CD4-positive, alpha-beta T cell (primary cell): ENCODE measurements at regions not wholly inside any gene's neighbourhood (a gene's known extent, or its start where the extent isn't known, plus 50 kb on each side); places are given as distances from the start of the nearest gene placed in this dataset.

Experiments used
- ATAC-seq: fragments of 200-7000 bp; cut with Tn5 transposase; one replicate; pipeline ENCODE4 v1.10.0; 2022; ENCODE audit warnings: mild to moderate bottlenecking; ENCODE audit not compliant: poor library complexity
- CTCF ChIA-PET: fragments of 350-600 bp; sonication (Branson Sonifier 250); formaldehyde crosslinking; loops from one replicate; lab custom pipeline; 2021; ENCODE audit warnings: antibody characterized with exemption, inconsistent platforms; lab: Charles Lee
- POLR2A ChIA-PET: fragments of 350-600 bp; sonication (Branson Sonifier 250); formaldehyde crosslinking; loops from one replicate; lab custom pipeline; 2021; ENCODE audit warnings: antibody characterized with exemption, inconsistent platforms; lab: Charles Lee
- DNase-seq, 14 experiments: peaks; one replicate each; pipeline ENCODE4 v3.0.0-alpha.2; 2013 to 2020; ENCODE audit warnings: mixed read lengths in 2 of 14
- H3K27ac ChIP-seq, 2 donors: one replicate each; pipeline versions ENCODE4 v1.5.1 to v1.7.0; 2013; ENCODE audit warnings: low read length in 2 of 2, low read depth in 1 of 2, mild to moderate bottlenecking in 1 of 2
- H3K27me3 ChIP-seq, 2 experiments: 1 replicate in 1 of 2; 2 replicates in 1 of 2; pipeline versions ENCODE4 v1.6.1 to v1.7.0; 2013; ENCODE audit warnings: low read length in 2 of 2, control low read depth in 1 of 2, mild to moderate bottlenecking in 1 of 2, moderate library complexity in 1 of 2; ENCODE audit not compliant: insufficient read depth in 2 of 2, control insufficient read depth in 1 of 2
- H3K36me3 ChIP-seq: one replicate; pipeline ENCODE4 v1.6.1; 2013; ENCODE audit warnings: low read length, control low read depth; ENCODE audit not compliant: insufficient read depth
- H3K4me1 ChIP-seq: one replicate; pipeline ENCODE4 v1.6.1; 2013; ENCODE audit warnings: low read length, control low read depth; ENCODE audit not compliant: insufficient read depth
- H3K4me3 ChIP-seq: one replicate; pipeline ENCODE4 v1.5.1; 2013; ENCODE audit warnings: mild to moderate bottlenecking, low read length, moderate library complexity
- H3K9me3 ChIP-seq, 2 experiments: 1 replicate in 1 of 2; 2 replicates in 1 of 2; pipeline versions ENCODE4 v1.6.1 to v1.7.0; 2013; ENCODE audit warnings: low read length in 2 of 2, mild to moderate bottlenecking in 2 of 2, control low read depth in 1 of 2, moderate library complexity in 1 of 2; ENCODE audit not compliant: control insufficient read depth in 1 of 2, insufficient read depth in 1 of 2
- H3K27ac Mint-ChIP-seq: one replicate; pipeline ENCODE4 v1.8.0; 2020; ENCODE audit warnings: mixed read lengths
- H3K27me3 Mint-ChIP-seq: one replicate; pipeline ENCODE4 v1.8.0; 2021; ENCODE audit warnings: mixed read lengths
- H3K36me3 Mint-ChIP-seq: one replicate; pipeline ENCODE4 v1.8.0; 2021; ENCODE audit warnings: low read depth, mixed read lengths
- H3K4me1 Mint-ChIP-seq: one replicate; pipeline ENCODE4 v1.8.0; 2021; ENCODE audit warnings: low read depth, mixed read lengths
- H3K4me3 Mint-ChIP-seq: one replicate; pipeline ENCODE4 v1.8.0; 2020; ENCODE audit warnings: mild to moderate bottlenecking, mixed read lengths
- H3K9me3 Mint-ChIP-seq: one replicate; pipeline ENCODE4 v1.8.0; 2020; ENCODE audit warnings: mixed read lengths
- intact Hi-C, 2 experiments: fragments of 100-400 bp; cut with DNase I in 1 of 2; cut with micrococcal nuclease in 1 of 2; formaldehyde crosslinking; loops; one replicate each; pipeline versions ENCODE4 v1.15.1 to v1.9.0; 2023 to 2025; cut with DNase I, micrococcal nuclease
- TF ChIP-seq, protein P1 (sequence below): fragments of 200-600 bp; IDR thresholded peaks from one replicate; pipeline ENCODE4 v1.8.0; 2022; ENCODE audit warnings: antibody characterized with exemption, mild to moderate bottlenecking

DNA sequence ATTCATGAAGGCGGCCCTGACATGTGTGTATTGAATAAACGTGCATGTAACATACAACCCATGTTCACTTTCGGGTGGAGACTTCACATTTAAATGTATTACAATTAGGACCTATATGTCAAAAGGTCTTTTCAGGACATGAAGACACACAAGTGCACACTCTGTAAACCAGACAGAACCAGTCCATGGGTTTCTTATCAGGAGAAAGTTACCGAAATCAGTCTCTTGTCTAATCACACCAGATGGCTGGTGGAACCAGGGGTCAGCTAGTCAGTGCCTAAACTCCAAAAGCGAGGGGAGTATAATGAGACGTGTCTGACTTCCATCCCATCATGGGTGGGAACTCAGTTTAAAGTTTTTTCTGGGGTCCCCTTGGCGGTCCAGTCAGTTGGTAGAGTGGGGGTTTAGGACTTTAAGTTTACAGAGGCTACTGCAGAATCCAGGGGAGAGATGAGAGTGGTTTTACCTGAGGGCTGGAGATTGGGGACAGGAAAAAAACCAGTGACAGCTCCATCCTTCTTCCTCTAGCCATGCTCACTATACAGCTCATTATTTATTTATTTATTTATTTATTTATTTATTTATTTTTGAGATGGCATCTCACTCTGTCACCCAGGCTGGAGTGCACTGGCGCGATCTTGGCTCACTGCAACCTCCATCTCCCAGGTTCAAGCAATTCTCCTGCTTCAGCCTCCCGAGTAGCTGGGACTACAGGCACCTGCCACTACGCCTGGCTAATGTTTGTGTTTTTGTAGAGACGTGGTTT is 251.3 kb upstream of the LYZL1 start:
- Histone ChIP-seq H3K4me3 (no peak overlapping the region), H3K9me3 (no peaks in the 10 kb centered on the region), H3K36me3 (no peaks in the 10 kb centered on the region), H3K27ac (no peak overlapping the region), H3K4me1 (no peaks in the 10 kb centered on the region), H3K27me3 (no peaks in the 10 kb centered on the region)
- H3K4me1 Mint-ChIP-seq: no peaks in the 10 kb centered on the region
- peaks cover 2% of the 10 kb centered on the region for H3K9me3 Mint-ChIP-seq
- H3K4me3 Mint-ChIP-seq: no peak overlapping the region
- no peak for ATAC-seq
- CTCF ChIA-PET: no interaction called here
- H3K27me3 Mint-ChIP-seq: peaks cover 17% of the 10 kb centered on the region
- no peak for DNase-seq
- TF ChIP-seq, protein P1, sequence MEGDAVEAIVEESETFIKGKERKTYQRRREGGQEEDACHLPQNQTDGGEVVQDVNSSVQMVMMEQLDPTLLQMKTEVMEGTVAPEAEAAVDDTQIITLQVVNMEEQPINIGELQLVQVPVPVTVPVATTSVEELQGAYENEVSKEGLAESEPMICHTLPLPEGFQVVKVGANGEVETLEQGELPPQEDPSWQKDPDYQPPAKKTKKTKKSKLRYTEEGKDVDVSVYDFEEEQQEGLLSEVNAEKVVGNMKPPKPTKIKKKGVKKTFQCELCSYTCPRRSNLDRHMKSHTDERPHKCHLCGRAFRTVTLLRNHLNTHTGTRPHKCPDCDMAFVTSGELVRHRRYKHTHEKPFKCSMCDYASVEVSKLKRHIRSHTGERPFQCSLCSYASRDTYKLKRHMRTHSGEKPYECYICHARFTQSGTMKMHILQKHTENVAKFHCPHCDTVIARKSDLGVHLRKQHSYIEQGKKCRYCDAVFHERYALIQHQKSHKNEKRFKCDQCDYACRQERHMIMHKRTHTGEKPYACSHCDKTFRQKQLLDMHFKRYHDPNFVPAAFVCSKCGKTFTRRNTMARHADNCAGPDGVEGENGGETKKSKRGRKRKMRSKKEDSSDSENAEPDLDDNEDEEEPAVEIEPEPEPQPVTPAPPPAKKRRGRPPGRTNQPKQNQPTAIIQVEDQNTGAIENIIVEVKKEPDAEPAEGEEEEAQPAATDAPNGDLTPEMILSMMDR: no peak
- H3K27ac Mint-ChIP-seq: no peak overlapping the region
- intact Hi-C loops: no loop called here
- no peaks in the 10 kb centered on the region for H3K36me3 Mint-ChIP-seq
- POLR2A ChIA-PET: no interaction called here

DNA sequence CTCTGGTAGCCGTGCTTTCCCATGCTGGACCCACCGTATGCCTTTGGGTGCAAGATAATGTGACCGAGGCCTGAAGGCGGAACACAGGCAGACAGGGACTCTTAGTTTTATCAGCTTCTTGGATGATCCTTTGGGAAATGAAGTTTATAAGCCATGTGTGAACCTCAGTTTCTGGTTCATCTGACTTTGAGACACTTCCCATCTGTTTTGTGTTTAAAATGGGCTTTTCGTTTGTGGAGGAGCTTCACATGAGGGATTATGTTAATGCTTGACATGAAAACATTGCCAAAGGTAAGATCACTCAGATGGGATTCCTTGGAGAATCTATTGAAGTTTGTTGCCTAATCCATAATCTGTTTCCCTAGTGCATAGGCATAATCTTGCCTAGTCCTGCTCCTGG is 249.8 kb upstream of the LYZL1 start:
- Mint-ChIP-seq H3K36me3 (no peaks in the 10 kb centered on the region), H3K4me1 (no peaks in the 10 kb centered on the region), H3K27me3 (peaks cover 14% of the 10 kb centered on the region), H3K27ac (no peak overlapping the region), H3K4me3 (no peak overlapping the region), H3K9me3 (peaks cover 2% of the 10 kb centered on the region)
- no peaks in the 10 kb centered on the region for H3K4me1 ChIP-seq
- H3K36me3 ChIP-seq: no peaks in the 10 kb centered on the region
- CTCF ChIA-PET: no interaction called here
- no peaks in the 10 kb centered on the region for H3K27me3 ChIP-seq
- no peak overlapping the region for H3K4me3 ChIP-seq
- H3K9me3 ChIP-seq: no peaks in the 10 kb centered on the region
- TF ChIP-seq, protein P1: no peak
- DNase-seq (no peak), ATAC-seq (no peak)
- intact Hi-C loops: no loop called here
- no peak overlapping the region for H3K27ac ChIP-seq
- POLR2A ChIA-PET: no interaction called here

DNA sequence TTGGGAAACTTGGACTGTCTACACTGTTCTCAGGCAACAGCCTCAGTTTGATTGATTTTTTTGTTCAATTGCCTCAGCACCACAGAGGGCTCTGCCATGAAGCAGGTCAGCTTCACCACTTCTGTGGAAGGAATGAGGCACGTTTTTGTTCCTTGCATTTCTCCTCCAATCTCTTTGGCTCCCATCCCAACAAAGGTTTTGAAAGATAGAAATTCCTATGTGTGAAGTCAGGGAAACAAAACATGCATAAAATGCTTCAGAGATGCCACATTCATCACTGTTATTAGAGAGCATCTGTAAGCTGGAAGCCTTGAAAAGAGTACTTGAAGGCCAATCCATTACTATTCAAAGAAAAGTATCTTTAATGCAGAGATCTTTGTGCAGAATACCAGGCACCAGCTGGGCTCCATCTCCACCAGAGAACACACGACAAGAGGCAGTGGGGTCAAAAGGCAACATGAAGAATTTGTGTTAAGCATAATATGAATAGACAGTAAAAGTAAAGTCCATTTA is 249.1 kb upstream of the LYZL1 start:
- peaks cover 2% of the 10 kb centered on the region for H3K9me3 Mint-ChIP-seq
- TF ChIP-seq, protein P1: no peak
- Histone ChIP-seq H3K27ac (no peak overlapping the region), H3K9me3 (no peaks in the 10 kb centered on the region), H3K36me3 (no peaks in the 10 kb centered on the region), H3K4me1 (no peaks in the 10 kb centered on the region), H3K27me3 (no peaks in the 10 kb centered on the region), H3K4me3 (no peak overlapping the region)
- intact Hi-C loops: no loop called here
- DNase-seq: no peak
- no peaks in the 10 kb centered on the region for H3K36me3 Mint-ChIP-seq
- no peak overlapping the region for H3K27ac Mint-ChIP-seq
- ChIA-PET POLR2A (no interaction called here), CTCF (no interaction called here)
- H3K4me3 Mint-ChIP-seq: no peak overlapping the region
- H3K4me1 Mint-ChIP-seq: no peaks in the 10 kb centered on the region
- ATAC-seq: no peak
- H3K27me3 Mint-ChIP-seq: peaks cover 15% of the 10 kb centered on the region
